ENCODE measurements at regions not wholly inside any gene's neighbourhood (a gene's known extent, or its start where the extent isn't known, plus 50 kb on each side); places are given as distances from the start of the nearest gene placed in this dataset.

GRCh38 chr11:48803955-48804354 is 179.7 kb downstream of the TRIM51G start:
- DNase-seq (ENCODE audit: low read depth), result peak; percentile 9
